Renal cortex interstitium (tissue), 11 donors: ENCODE measurements at regions not wholly inside any gene's neighbourhood (a gene's known extent, or its start where the extent isn't known, plus 50 kb on each side); places are given as distances from the start of the nearest gene placed in this dataset.
"Not testable (repeated sequence)": the region's sequence is repeated elsewhere in the genome, so short reads cannot be mapped to it uniquely, and the experiment has no call there.

Experiments
- DNase-seq, 11 donors: peaks; one replicate each; pipeline ENCODE4 v3.0.0-alpha.2; 2013; ENCODE audit warnings: low read depth in 9 of 11, low spot score in 4 of 11; ENCODE audit errors: extremely low read depth in 1 of 11

DNA sequence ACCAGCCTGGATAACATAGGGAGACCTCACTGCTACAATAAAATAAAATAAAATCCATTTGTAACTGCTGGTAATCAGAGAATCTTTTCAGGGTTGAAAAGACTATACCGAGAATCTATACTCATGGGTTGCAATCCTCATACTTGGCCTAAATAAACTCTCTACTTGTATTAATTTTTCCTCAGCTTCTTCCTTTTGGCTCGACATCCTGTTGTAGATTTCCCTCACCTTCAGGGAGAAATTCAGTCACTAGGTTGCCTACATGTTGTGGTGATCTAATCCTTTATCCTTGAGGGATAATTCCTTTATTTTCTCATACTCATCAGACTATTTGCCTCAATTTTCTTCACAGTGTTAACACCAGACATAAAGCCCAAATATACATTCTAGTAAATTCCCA, 1093.4 kb downstream of the SORCS3 start:
- no peak for DNase-seq

DNA sequence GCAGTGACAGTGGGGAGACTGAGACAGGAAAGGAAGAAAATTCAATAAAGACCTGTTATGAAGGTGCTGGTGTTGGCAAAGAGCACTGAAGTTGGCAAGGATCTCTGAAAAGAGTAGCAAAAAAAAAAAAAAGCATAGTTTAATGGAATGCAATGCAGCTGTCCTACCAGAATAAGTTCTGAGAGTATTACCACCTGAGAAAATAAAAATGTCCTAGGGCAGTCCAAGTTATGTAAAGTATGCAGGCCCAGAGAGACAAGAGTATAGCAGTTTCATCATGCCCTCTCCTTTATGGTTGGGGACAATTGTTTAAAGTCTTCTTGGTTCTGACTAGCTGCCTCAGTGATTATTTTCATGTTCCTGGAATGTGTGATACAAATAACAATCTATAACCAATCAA, 1092.8 kb downstream of the SORCS3 start:
- DNase-seq, result no peak

DNA sequence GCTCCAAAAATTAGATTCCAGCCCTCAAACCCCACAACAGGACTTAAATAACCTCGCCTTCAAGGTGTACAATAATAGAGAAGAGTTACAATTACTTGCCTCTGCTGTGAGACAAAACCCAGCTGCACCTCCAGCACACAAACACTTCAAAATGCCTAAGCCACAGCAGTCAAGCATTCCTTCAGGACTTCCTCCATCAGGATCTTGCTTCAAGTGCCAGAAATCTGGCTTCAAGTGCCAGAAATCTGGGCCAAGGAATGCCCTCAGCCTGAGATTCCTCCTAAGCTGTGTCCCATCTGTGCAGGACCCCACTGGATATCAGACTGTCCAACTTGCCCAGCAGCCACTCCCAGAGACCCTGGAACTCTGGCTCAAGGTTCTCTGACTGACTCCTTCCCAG, 1088.3 kb downstream of the SORCS3 start:
- DNase-seq, result no peak

- not testable (repeated sequence) for DNase-seq
These were observed 1086.5 kb downstream of the SORCS3 start for GRCh38 chr10:105727586-105727985.

- peak in 1 of 11 donors; percentile 8 for DNase-seq
These were observed 1086.0 kb downstream of the SORCS3 start for GRCh38 chr10:105727131-105727530.

- no peak for DNase-seq
These were observed 1085.1 kb downstream of the SORCS3 start for GRCh38 chr10:105726149-105726548.

DNA sequence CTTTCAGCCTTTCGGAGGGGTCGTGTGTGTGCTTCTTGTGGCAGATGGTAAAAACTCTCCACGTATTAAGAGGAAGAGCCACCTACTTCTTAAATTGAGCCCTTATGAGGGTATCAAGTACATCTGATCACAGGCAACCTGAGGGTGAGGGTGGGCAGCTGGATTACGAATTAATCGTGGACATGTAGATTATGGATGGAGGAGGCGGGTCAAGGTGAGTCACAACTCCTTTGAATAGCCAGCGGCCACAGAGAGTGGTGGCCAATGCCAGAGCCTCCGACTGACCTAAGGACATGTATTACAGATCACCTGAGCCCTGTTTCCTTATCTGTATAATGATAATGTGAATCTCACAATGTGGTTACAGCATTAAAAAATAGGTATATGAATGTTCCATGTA, 1083.9 kb downstream of the SORCS3 start:
- no peak for DNase-seq

- no peak for DNase-seq
These were observed 1077.3 kb downstream of the SORCS3 start for GRCh38 chr10:105718207-105718995.

- DNase-seq, result no peak
These were observed 1073.6 kb downstream of the SORCS3 start for GRCh38 chr10:105714728-105715127.

DNA sequence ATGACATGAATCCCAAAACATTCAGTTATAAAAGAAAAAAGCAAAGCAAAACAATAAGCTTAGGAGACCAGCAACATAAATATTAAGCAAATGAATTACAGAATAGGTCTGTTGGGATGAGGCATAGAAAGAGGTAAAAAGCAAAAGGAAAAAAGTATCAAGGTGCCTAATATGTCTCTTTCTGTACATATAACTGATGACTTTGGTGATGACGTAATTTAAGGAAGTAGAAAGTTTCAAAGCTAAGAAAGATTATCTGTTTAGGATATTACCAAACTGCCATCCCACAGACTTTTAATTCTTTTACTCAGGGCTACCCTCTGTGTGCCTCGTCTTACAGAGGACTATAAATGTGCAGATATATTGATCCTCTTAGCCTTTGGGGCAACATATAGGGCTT, 1066.5 kb downstream of the SORCS3 start:
- no peak for DNase-seq

- no peak for DNase-seq
These were observed 1065.4 kb downstream of the SORCS3 start for GRCh38 chr10:105706281-105707026.

- no peak for DNase-seq
These were observed 1061.1 kb downstream of the SORCS3 start for GRCh38 chr10:105702211-105702610.

DNA sequence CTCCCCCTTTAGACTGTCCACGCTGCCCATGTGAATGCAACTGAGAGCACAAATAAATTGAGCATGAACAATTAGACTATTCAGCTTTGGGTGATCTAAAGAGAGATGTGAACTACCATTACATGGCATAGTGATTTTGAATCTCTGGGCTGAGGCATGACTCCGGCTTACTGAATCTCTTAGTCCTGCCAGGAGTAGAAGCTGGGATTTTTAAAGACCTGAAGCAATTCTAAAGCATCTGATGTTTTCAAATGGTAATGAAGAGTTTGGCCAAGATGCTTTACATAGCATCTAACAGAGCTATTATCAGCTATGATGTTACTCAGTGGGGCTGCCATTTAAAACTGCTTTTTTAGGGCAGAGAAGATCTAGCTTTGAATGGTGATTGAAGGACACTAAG, 1059.1 kb downstream of the SORCS3 start:
- no peak for DNase-seq

DNA sequence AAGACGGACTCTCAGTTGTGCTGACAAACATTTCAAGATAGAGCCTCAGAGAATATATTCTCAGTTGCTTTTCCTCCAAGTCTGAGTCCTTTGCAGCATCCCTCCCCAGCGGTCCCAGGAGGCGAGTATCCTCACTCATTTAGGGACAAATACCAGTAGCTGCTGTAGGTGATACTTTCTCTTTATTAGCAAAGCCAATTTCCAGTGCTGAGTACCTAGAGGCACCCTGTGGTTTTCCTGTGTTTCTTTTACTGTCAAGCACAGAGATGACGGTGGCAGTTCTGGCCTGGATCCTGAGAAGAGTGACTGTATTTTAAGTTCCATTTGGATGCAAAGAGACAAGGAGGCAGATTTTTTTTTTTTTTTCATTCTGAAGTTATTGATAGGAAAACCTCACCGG, 1058.4 kb downstream of the SORCS3 start:
- no peak for DNase-seq

- no peak for DNase-seq
These were observed 1057.5 kb downstream of the SORCS3 start for GRCh38 chr10:105698592-105698991.

DNA sequence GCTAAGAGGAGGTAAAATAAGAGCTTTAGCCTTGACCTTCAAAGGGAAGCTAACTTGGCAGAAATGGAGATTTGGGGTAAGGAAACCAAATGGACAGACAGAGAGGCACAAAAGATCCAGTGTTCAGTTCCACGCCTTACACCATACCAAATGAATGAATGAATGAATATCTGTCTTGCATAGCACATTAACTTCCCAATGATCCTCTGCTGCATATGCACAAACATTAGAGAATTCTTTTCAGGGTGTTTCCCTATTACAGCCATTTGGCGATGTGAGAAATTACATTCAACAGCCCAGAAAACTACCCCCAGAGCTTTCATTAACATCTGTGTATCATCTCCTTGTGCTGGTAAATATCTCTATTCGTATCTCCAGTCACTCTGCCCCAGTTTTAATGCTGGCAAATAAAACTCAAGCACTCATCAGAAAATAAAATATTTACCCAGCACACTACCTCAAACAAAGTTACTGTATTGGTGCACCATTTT, 1056.2 kb downstream of the SORCS3 start:
- DNase-seq, result no peak

DNA sequence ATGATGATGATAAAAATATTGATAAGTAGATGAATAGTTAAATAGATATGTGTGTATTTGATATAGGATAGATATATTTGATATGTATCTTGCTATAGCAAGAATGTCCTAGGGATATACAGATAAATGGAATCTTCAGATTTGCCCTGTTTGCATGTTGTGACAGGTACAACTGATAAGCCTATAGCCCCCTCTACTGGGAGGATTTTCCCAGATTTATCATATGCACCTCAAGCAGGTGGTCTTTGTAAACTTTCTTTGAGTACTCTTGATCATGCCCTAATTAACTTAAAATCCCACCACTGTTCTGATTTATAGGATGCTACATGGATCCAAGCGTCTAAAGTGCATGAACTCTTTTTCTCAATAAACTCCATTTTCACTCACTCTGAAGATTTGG, 1050.7 kb downstream of the SORCS3 start:
- peak; percentile 12 to 46 (median 30) for DNase-seq

GRCh38 chr10:105682911-105683310, 1041.8 kb downstream of the SORCS3 start:
- no peak for DNase-seq

- DNase-seq, result no peak
These were observed 1040.0 kb downstream of the SORCS3 start for GRCh38 chr10:105681051-105681450.

- DNase-seq, result no peak
These were observed 1038.7 kb downstream of the SORCS3 start for GRCh38 chr10:105679781-105680180.
